MM.1S (cell line): ENCODE measurements at regions not wholly inside any gene's neighbourhood (a gene's known extent, or its start where the extent isn't known, plus 50 kb on each side); places are given as distances from the start of the nearest gene placed in this dataset.

Source experiments
- DNase-seq: peaks from one replicate; pipeline ENCODE4 v3.0.0-alpha.2; 2015
- H2AFZ ChIP-seq: fragments of 300-600 bp; sonication (generic); 2 replicates; pipeline ENCODE4 v1.6.0; 2016; ENCODE audit warnings: antibody characterized with exemption, low read length
- H3F3A ChIP-seq: fragments of 300-600 bp; sonication (generic); 2 replicates; pipeline ENCODE4 v1.6.1; 2016; ENCODE audit warnings: mild to moderate bottlenecking, antibody characterized with exemption, low read length, moderate library complexity, mixed read lengths; ENCODE audit not compliant: insufficient read depth
- H3K27ac ChIP-seq: fragments of 300-600 bp; sonication (generic); 2 replicates; pipeline ENCODE4 v1.5.1; 2016; ENCODE audit warnings: mild to moderate bottlenecking, low read length
- H3K27me3 ChIP-seq: fragments of 300-600 bp; sonication (generic); replicated peaks from 2 replicates; pipeline ENCODE4 v1.6.0; 2016; ENCODE audit warnings: low read length; ENCODE audit not compliant: insufficient read depth
- H3K36me3 ChIP-seq: fragments of 300-600 bp; sonication (generic); replicated peaks from 2 replicates; pipeline ENCODE4 v1.6.1; 2016; ENCODE audit warnings: mild to moderate bottlenecking, low read length, mixed read lengths; ENCODE audit not compliant: insufficient read depth
- H3K4me1 ChIP-seq: fragments of 300-600 bp; sonication (generic); 2 replicates; pipeline ENCODE4 v1.6.1; 2016; ENCODE audit warnings: low read length, mixed read lengths
- H3K4me2 ChIP-seq: fragments of 300-600 bp; sonication (generic); 2 replicates; pipeline ENCODE4 v1.6.0; 2016; ENCODE audit warnings: low read depth, low read length
- H3K4me3 ChIP-seq: fragments of 300-600 bp; sonication (generic); 2 replicates; pipeline ENCODE4 v1.5.1; 2016; ENCODE audit warnings: low read length, mixed read lengths
- H3K79me2 ChIP-seq: fragments of 300-600 bp; sonication (generic); 2 replicates; pipeline ENCODE4 v1.6.1; 2016; ENCODE audit warnings: mixed run types, low read length, mixed read lengths
- H3K9ac ChIP-seq: fragments of 300-600 bp; sonication (generic); 2 replicates; pipeline ENCODE4 v1.6.1; 2016; ENCODE audit warnings: low read length, mixed read lengths
- H3K9me2 ChIP-seq: fragments of 300-600 bp; sonication (generic); replicated peaks from 2 replicates; pipeline ENCODE4 v1.6.1; 2016; ENCODE audit warnings: mild to moderate bottlenecking, low read length, mixed read lengths; ENCODE audit not compliant: insufficient read depth
- H3K9me3 ChIP-seq: fragments of 300-600 bp; sonication (generic); replicated peaks from 2 replicates; pipeline ENCODE4 v1.6.1; 2016; ENCODE audit warnings: mild to moderate bottlenecking, low read length, mixed read lengths; ENCODE audit not compliant: insufficient read depth
- H4K20me1 ChIP-seq: fragments of 300-600 bp; sonication (generic); 2 replicates; pipeline ENCODE4 v1.6.1; 2016; ENCODE audit warnings: mild to moderate bottlenecking, low read length, moderate library complexity, mixed read lengths; ENCODE audit not compliant: insufficient read depth
- CTCF ChIP-seq: fragments of 300-600 bp; sonication (generic); IDR thresholded peaks from 2 replicates; pipeline ENCODE4 v1.5.1; 2016; ENCODE audit warnings: antibody characterized with exemption, low read length, mixed read lengths
- EZH2 ChIP-seq: fragments of 300-600 bp; sonication (generic); optimal IDR thresholded peaks from 2 replicates; pipeline ENCODE3; 2017; ENCODE audit warnings: low read depth, mild to moderate bottlenecking, antibody characterized with exemption, low read length, mixed read lengths
- EZH2phosphoT487 ChIP-seq: fragments of 300-600 bp; sonication (generic); IDR thresholded peaks from 2 replicates; pipeline ENCODE4 v1.6.1; 2018; ENCODE audit warnings: antibody characterized with exemption, low read length

GRCh38 chr5:124263680-124264491 lies 482.6 kb downstream of the ZNF608 start:
- no peak for TF ChIP-seq EZH2phosphoT487
- no peak for TF ChIP-seq EZH2
- no peak for TF ChIP-seq CTCF
- no peak overlapping the region for H2AFZ ChIP-seq
- no peaks in the 10 kb centered on the region for H3K9me3 ChIP-seq
- no peak overlapping the region for H3K9ac ChIP-seq
- H3K27me3 ChIP-seq = no peaks in the 10 kb centered on the region
- DNase-seq = no peak
- no peaks in the 10 kb centered on the region for H3K36me3 ChIP-seq
- H3K4me2 ChIP-seq = no peak overlapping the region
- no peak overlapping the region for H3K4me3 ChIP-seq
- H3K9me2 ChIP-seq = no peaks in the 10 kb centered on the region
- H4K20me1 ChIP-seq = no peaks in the 10 kb centered on the region
- no peaks in the 10 kb centered on the region for H3F3A ChIP-seq
- no peak overlapping the region for H3K27ac ChIP-seq
- H3K4me1 ChIP-seq = no peaks in the 10 kb centered on the region
- no peaks in the 10 kb centered on the region for H3K79me2 ChIP-seq

GRCh38 chr5:124262991-124263571 lies 483.4 kb downstream of the ZNF608 start:
- Histone ChIP-seq H3K27me3 (no peaks in the 10 kb centered on the region), H3K9me2 (no peaks in the 10 kb centered on the region), H2AFZ (no peak overlapping the region), H3K79me2 (no peaks in the 10 kb centered on the region), H3K9ac (no peak overlapping the region), H3K4me3 (no peak overlapping the region), H3K4me1 (no peaks in the 10 kb centered on the region), H3F3A (no peaks in the 10 kb centered on the region), H3K9me3 (no peaks in the 10 kb centered on the region), H3K27ac (no peak overlapping the region), H3K36me3 (no peaks in the 10 kb centered on the region), H3K4me2 (no peak overlapping the region), H4K20me1 (no peaks in the 10 kb centered on the region)
- TF ChIP-seq EZH2phosphoT487 (no peak), EZH2 (no peak), CTCF (no peak)
- no peak for DNase-seq

- H3K27ac ChIP-seq = no peak overlapping the region
- no peaks in the 10 kb centered on the region for H3K4me1 ChIP-seq
- TF ChIP-seq CTCF (no peak), EZH2phosphoT487 (no peak), EZH2 (no peak)
- no peak for DNase-seq
- no peaks in the 10 kb centered on the region for H4K20me1 ChIP-seq
- H3K79me2 ChIP-seq = no peaks in the 10 kb centered on the region
- no peaks in the 10 kb centered on the region for H3K36me3 ChIP-seq
- H3K27me3 ChIP-seq = no peaks in the 10 kb centered on the region
- no peaks in the 10 kb centered on the region for H3K9me2 ChIP-seq
- H3F3A ChIP-seq = no peaks in the 10 kb centered on the region
- H3K4me2 ChIP-seq = no peak overlapping the region
- no peak overlapping the region for H3K4me3 ChIP-seq
- H3K9me3 ChIP-seq = no peaks in the 10 kb centered on the region
- no peak overlapping the region for H3K9ac ChIP-seq
- no peak overlapping the region for H2AFZ ChIP-seq
These were observed 484.0 kb downstream of the ZNF608 start for GRCh38 chr5:124262470-124262869.
